Ovary (tissue), 7 donors: ENCODE measurements at regions not wholly inside any gene's neighbourhood (a gene's known extent, or its start where the extent isn't known, plus 50 kb on each side); places are given as distances from the start of the nearest gene placed in this dataset.

Experiments
- DNase-seq, 5 donors: peaks; one replicate each; pipeline ENCODE4 v3.0.0-alpha.2; 2019 to 2020
- H3K27ac ChIP-seq, 2 donors: fragments of 200-600 bp; one replicate each; pipeline versions ENCODE4 v1.5.1 to v1.8.0; 2019 to 2022
- H3K27me3 ChIP-seq: fragments of 200-600 bp; one replicate; pipeline ENCODE4 v1.8.0; 2022
- H3K36me3 ChIP-seq: fragments of 200-600 bp; sonication (generic); one replicate; pipeline ENCODE4 v1.5.1; 2019
- H3K4me1 ChIP-seq: one replicate; pipeline ENCODE4 v1.8.1; 2013; ENCODE audit warnings: mild to moderate bottlenecking, moderate library complexity; ENCODE audit not compliant: insufficient read depth
- H3K4me3 ChIP-seq: fragments of 200-600 bp; sonication (generic); one replicate; pipeline ENCODE4 v1.5.1; 2017
- H3K9me3 ChIP-seq, 2 donors: fragments of 200-600 bp in 1 of 2; sonication (generic) in 1 of 2; one replicate each; pipeline versions ENCODE4 v1.5.1 to v1.8.1; 2013 to 2019; ENCODE audit warnings: mild to moderate bottlenecking in 1 of 2, moderate library complexity in 1 of 2
- CTCF ChIP-seq, 3 donors: fragments of 450-650 bp in 2 of 3; fragments of 200-600 bp in 1 of 3; IDR thresholded peaks; one replicate each; pipeline versions ENCODE4 v1.5.1 to v1.8.0; 2016 to 2022; ENCODE audit warnings: antibody characterized with exemption in 3 of 3, mild to moderate bottlenecking in 1 of 3
- EP300 ChIP-seq: sonication (generic); formaldehyde crosslinking; IDR thresholded peaks from one replicate; pipeline ENCODE4 v1.6.1; 2017; ENCODE audit warnings: antibody characterized with exemption
- POLR2A ChIP-seq: fragments of 450-650 bp; IDR thresholded peaks from one replicate; pipeline ENCODE4 v1.6.1; 2017; ENCODE audit warnings: antibody characterized with exemption, mild to moderate bottlenecking, moderate library complexity
- WGBS, 3 donors: extraction: QIAGEN DNeasy Blood & Tissue Kit in 1 of 3; methylation state at CpG; one replicate each; pipeline versions ENCODE4 v1.1.5 to v1.1.7; 2013 to 2017; 5-methylcytosine and 5-hydroxymethylcytosine counted together
- intact Hi-C, 4 donors: fragments of 100-400 bp; cut with DNase I; formaldehyde crosslinking; loops; one replicate each; pipeline versions ENCODE4 v1.11.0 to v1.15.1; 2022 to 2023
- donor health status: DM: no; HTN: no; CAD: no; lungs with moderate emphysema.
- donor health status: DM: no; HTN: no; CAD: no.
- donor health status: Bipolar disorder and iron deficiency.
- donor health status: DM: no; HTN: no; CAD: no.
- donor health status: DM: yes; HTN: yes; CAD: no.

DNA sequence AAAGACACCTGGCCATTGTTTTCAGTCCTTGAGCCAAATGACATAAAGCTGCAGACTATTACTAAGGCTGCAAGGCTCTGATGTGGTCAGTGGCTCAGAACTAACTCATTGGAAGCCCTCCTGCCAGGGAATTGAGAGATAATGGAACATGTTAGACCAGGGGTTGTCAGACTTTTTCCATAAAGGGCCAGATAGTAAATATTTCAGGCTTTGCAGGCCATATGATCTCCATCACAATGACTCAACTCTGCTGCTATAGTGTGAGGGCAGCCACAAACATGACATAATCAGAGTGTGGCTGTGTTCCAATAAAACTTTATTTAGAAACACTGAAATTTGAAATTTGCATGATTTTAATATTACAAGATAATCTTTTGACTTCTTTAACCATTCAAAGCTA, 140.3 kb downstream of the TMEM30B start:
- no peaks in the 10 kb centered on the region for H3K27me3 ChIP-seq
- TF ChIP-seq POLR2A (no peak), CTCF (IDR thresholded peaks at IDR 0.05) (no peak), EP300 (no peak)
- H3K4me1 ChIP-seq: no peaks in the 10 kb centered on the region
- no peaks in the 10 kb centered on the region for H3K36me3 ChIP-seq
- peaks cover 0 to 3% of the 10 kb centered on the region in 2 donors for H3K9me3 ChIP-seq
- intact Hi-C loops: no loop called here
- H3K27ac ChIP-seq: no peak overlapping the region
- H3K4me3 ChIP-seq: no peak overlapping the region
- no peak for DNase-seq

DNA sequence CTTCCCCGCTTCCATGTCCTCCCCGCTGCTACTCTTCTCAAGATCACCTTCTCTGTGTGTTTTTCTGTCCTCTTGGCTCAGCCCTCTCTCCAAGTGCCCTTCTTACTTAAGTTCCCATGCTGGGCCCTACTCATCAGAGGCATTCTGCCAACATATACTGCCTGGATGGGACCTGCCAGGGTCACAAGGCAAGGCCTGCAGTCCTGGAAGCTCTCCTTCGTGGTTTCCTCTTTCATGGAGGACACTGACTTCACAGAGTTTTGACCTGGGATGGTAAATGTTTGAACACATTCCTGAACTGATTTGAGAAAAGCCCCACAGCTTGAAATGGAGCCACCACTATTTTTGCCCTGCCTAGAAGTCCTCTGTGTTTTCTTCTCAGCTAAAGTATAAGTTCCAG, 140.9 kb downstream of the TMEM30B start:
- Histone ChIP-seq H3K4me1 (no peaks in the 10 kb centered on the region), H3K27me3 (no peaks in the 10 kb centered on the region), H3K4me3 (no peak overlapping the region), H3K27ac (no peak overlapping the region), H3K9me3 (peaks cover 0 to 3% of the 10 kb centered on the region in 2 donors), H3K36me3 (no peaks in the 10 kb centered on the region)
- DNase-seq: no peak
- TF ChIP-seq POLR2A (no peak), CTCF (IDR thresholded peaks at IDR 0.05) (no peak), EP300 (no peak)
- intact Hi-C loops: no loop called here
- WGBS, 3 donors: 80 to 89% (median 82%) methylated on average over 3 of the region's 3 CpGs

DNA sequence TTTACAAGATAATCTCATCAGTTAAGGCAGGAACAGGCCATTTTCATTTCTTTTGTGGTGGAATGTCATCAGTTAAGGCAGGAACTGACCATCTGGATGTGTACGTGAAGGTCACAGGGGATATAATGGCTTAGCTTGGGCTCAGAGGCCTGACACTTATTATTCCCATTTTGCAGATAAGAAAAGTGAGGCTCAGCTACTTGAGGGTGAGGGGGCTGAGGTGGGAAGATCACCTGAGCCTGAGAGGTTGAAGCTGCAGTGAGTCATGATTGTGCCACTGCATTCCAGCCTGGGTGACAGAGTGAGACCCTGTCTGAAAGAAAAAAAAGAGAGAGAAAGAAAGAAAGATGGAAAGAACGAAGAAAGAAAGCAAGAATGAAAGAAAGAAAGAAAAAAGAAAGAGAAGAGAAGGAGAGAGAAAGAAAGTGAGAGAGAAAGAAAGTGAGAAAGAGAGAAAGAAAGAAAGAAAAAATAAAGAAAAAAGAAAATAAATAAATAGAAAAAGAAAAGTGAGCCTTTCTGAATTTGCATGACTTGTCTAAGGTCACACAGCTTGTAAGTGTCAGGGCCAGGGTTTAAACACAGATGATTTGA, 142.0 kb downstream of the TMEM30B start:
- no peaks in the 10 kb centered on the region for H3K27me3 ChIP-seq
- whole genome bisulfite sequencing, 3 donors: 70 to 81% (median 78%) methylated on average over 2 of the region's 2 CpGs
- TF ChIP-seq EP300: no peak
- no peak for TF ChIP-seq POLR2A
- TF ChIP-seq CTCF (IDR thresholded peaks at IDR 0.05): no peak
- H3K4me1 ChIP-seq: no peaks in the 10 kb centered on the region
- DNase-seq: no peak
- H3K4me3 ChIP-seq: no peak overlapping the region
- H3K27ac ChIP-seq: no peak overlapping the region
- peaks cover 0 to 2% of the 10 kb centered on the region in 2 donors for H3K9me3 ChIP-seq
- no peaks in the 10 kb centered on the region for H3K36me3 ChIP-seq
- intact Hi-C loops: no loop called here

DNA sequence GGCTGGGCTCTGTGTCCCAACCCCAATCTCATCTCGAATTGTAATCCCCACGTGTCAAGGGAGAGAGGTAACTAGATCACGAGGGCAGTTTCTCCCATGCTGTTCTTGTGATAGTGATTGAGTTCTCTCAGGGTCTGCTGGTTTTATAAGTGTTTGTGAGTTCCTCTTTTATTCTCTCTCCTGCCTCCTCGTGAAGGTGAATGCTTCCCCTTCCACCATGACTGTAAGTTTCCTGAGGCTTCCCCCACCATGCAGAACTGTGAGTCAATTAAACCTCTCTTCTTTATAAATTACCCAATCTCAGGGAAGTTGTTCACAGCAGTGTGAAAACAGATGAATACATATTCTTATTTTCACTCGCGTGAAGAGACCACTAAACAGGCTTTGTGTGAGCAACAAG, 148.2 kb downstream of the TMEM30B start:
- 78 to 87% (median 81%) methylated on average over 6 of the region's 6 CpGs for WGBS, 3 donors
- H3K4me1 ChIP-seq: no peaks in the 10 kb centered on the region
- H3K27me3 ChIP-seq: no peaks in the 10 kb centered on the region
- TF ChIP-seq POLR2A: no peak
- no peak for TF ChIP-seq EP300
- no peak for TF ChIP-seq CTCF (IDR thresholded peaks at IDR 0.05)
- no peak overlapping the region for H3K27ac ChIP-seq
- H3K9me3 ChIP-seq: no peaks in the 10 kb centered on the region
- intact Hi-C loops: no loop called here
- no peaks in the 10 kb centered on the region for H3K36me3 ChIP-seq
- no peak overlapping the region for H3K4me3 ChIP-seq
- no peak for DNase-seq

DNA sequence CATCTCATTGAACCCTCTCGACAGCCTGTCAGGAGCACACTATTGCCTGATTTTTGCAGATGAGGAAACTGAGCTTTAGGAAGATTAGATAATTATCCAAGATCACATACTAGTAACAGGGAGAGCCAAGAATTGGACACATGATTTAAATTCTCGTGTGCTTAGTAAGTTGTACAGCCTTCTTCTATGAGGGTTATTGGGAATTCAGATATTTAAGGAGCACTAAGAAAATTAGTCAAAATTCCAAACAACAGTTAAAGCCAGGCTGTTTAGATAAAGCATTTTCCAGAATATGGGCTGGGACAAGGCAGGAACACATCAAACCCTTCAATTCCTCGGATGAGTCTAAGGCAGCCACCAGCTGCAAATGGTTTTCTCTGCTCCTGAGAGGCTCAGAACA, 148.8 kb downstream of the TMEM30B start:
- 71 to 79% (median 75%) methylated on average over 3 of the region's 3 CpGs for WGBS, 3 donors
- H3K27ac ChIP-seq: no peak overlapping the region
- no peaks in the 10 kb centered on the region for H3K36me3 ChIP-seq
- H3K4me3 ChIP-seq: no peak overlapping the region
- H3K27me3 ChIP-seq: no peaks in the 10 kb centered on the region
- no peaks in the 10 kb centered on the region for H3K4me1 ChIP-seq
- no peak for DNase-seq
- TF ChIP-seq EP300 (no peak), POLR2A (no peak)
- no peaks in the 10 kb centered on the region for H3K9me3 ChIP-seq
- intact Hi-C loops: no loop called here
